Stimulated activated CD4-positive, alpha-beta T cell treated with anti-CD3 and anti-CD28 coated beads, Interleukin-1b, Interleukin-23, amount 100 ng/mL, for 1 hour (primary cell): ENCODE measurements at regions not wholly inside any gene's neighbourhood (a gene's known extent, or its start where the extent isn't known, plus 50 kb on each side); places are given as distances from the start of the nearest gene placed in this dataset.

ENCODE experiments used
- DNase-seq, 2 donors: peaks; one replicate each; pipeline ENCODE4 v3.0.0-alpha.2; 2020; ENCODE audit warnings: low read depth in 2 of 2

GRCh38 chr7:386385-386784 is 96.4 kb downstream of the FOXL3 start:
- no peak for DNase-seq

GRCh38 chr7:387132-388022 is 97.4 kb downstream of the FOXL3 start:
- no peak for DNase-seq

GRCh38 chr7:388023-388960 is 98.3 kb downstream of the FOXL3 start:
- no peak for DNase-seq

GRCh38 chr7:388961-389701 is 99.2 kb downstream of the FOXL3 start:
- no peak for DNase-seq

- DNase-seq: no peak
Measured at GRCh38 chr7:389911-390601, 100.1 kb downstream of the FOXL3 start.

GRCh38 chr7:390761-391410 is 100.9 kb downstream of the FOXL3 start:
- DNase-seq: no peak

- no peak for DNase-seq
Measured at GRCh38 chr7:391411-391951, 101.5 kb downstream of the FOXL3 start.

GRCh38 chr7:391961-392524 is 102.1 kb downstream of the FOXL3 start:
- no peak for DNase-seq

GRCh38 chr7:392822-393221 is 102.9 kb downstream of the FOXL3 start:
- no peak for DNase-seq

GRCh38 chr7:395643-396042 is 105.7 kb downstream of the FOXL3 start:
- DNase-seq: no peak

GRCh38 chr7:398888-399287 is 108.9 kb downstream of the FOXL3 start:
- no peak for DNase-seq

- DNase-seq: no peak
Measured at GRCh38 chr7:400901-401485, 111.0 kb downstream of the FOXL3 start.

GRCh38 chr7:401495-401894 is 111.5 kb downstream of the FOXL3 start:
- no peak for DNase-seq

GRCh38 chr7:404812-405488 is 114.7 kb downstream of the PDGFA start:
- DNase-seq: no peak

GRCh38 chr7:405489-406211 is 114.0 kb downstream of the PDGFA start:
- no peak for DNase-seq

GRCh38 chr7:407721-408539 is 111.7 kb downstream of the PDGFA start:
- DNase-seq: no peak

GRCh38 chr7:408751-409311 is 110.8 kb downstream of the PDGFA start:
- no peak for DNase-seq
